Liver (tissue), 8 donors: ENCODE measurements at regions not wholly inside any gene's neighbourhood (a gene's known extent, or its start where the extent isn't known, plus 50 kb on each side); places are given as distances from the start of the nearest gene placed in this dataset.
A peak's percentile ranks its signal among the peaks of the same experiment; 100 is the strongest.

Source experiments
- DNase-seq: peaks from one replicate; pipeline ENCODE4 v3.0.0-alpha.2; 2017; ENCODE audit warnings: low spot score
- H3K27ac ChIP-seq, 2 donors: one replicate each; pipeline ENCODE4 v1.7.0; 2013; ENCODE audit warnings: inconsistent platforms in 2 of 2, low read length in 2 of 2, control low read depth in 1 of 2, low read depth in 1 of 2, mild to moderate bottlenecking in 1 of 2
- H3K27me3 ChIP-seq, 4 donors: one replicate each; pipeline versions ENCODE4 v1.6.1 to v1.7.0; 2013; ENCODE audit warnings: low read length in 3 of 4, inconsistent platforms in 1 of 4, mild to moderate bottlenecking in 1 of 4, moderate library complexity in 1 of 4; ENCODE audit not compliant: control insufficient read depth in 4 of 4, insufficient read depth in 4 of 4
- H3K36me3 ChIP-seq, 4 donors: one replicate each; pipeline versions ENCODE4 v1.6.1 to v1.7.0; 2013; ENCODE audit warnings: low read length in 3 of 4, mild to moderate bottlenecking in 3 of 4, low read depth in 1 of 4, moderate library complexity in 1 of 4; ENCODE audit not compliant: control insufficient read depth in 4 of 4, insufficient read depth in 3 of 4
- H3K4me1 ChIP-seq, 4 donors: one replicate each; pipeline versions ENCODE4 v1.6.1 to v1.7.0; 2013; ENCODE audit warnings: low read length in 3 of 4, mild to moderate bottlenecking in 3 of 4, moderate library complexity in 1 of 4; ENCODE audit not compliant: control insufficient read depth in 4 of 4, insufficient read depth in 4 of 4
- H3K4me3 ChIP-seq, 3 donors: one replicate each; pipeline versions ENCODE4 v1.6.1 to v1.7.0; 2013; ENCODE audit warnings: low read length in 3 of 3, control low read depth in 1 of 3, low read depth in 1 of 3, mild to moderate bottlenecking in 1 of 3
- H3K9ac ChIP-seq, 2 donors: one replicate each; pipeline ENCODE4 v1.7.0; 2013; ENCODE audit warnings: low read length in 2 of 2, mild to moderate bottlenecking in 2 of 2, moderate library complexity in 2 of 2, control low read depth in 1 of 2, low read depth in 1 of 2
- H3K9me3 ChIP-seq, 4 donors: one replicate each; pipeline versions ENCODE4 v1.6.1 to v1.7.0; 2013; ENCODE audit warnings: low read length in 3 of 4; ENCODE audit not compliant: control insufficient read depth in 4 of 4
- ATF3 ChIP-seq: IDR thresholded peaks from 2 replicates; pipeline ENCODE4 v1.6.1; 2016; ENCODE audit warnings: antibody characterized with exemption
- CTCF ChIP-seq: fragments of 150-350 bp; IDR thresholded peaks from 2 replicates; pipeline ENCODE4 v1.5.1; 2017; ENCODE audit warnings: improper control_type of control experiment, low read depth, low read length; ENCODE audit not compliant: missing input control
- EGR1 ChIP-seq, 2 donors: IDR thresholded peaks; 2 replicates each; pipeline ENCODE4 v1.6.1; 2016 to 2018; ENCODE audit warnings: antibody characterized with exemption in 2 of 2, low read depth in 2 of 2
- FOXA1 ChIP-seq: IDR thresholded peaks from 2 replicates; pipeline ENCODE4 v1.6.1; 2016; ENCODE audit warnings: antibody characterized with exemption
- FOXA2 ChIP-seq: IDR thresholded peaks from 2 replicates; pipeline ENCODE4 v1.6.1; 2016; ENCODE audit warnings: antibody characterized with exemption
- GABPA ChIP-seq, 2 donors: IDR thresholded peaks in 1 of 2; conservative IDR thresholded peaks in 1 of 2; 2 replicates each; pipeline ENCODE4 v1.6.1; 2016; ENCODE audit warnings: antibody characterized with exemption in 2 of 2, mild to moderate bottlenecking in 1 of 2, moderate library complexity in 1 of 2
- HNF4A ChIP-seq, 2 donors: conservative IDR thresholded peaks; 2 replicates each; pipeline ENCODE4 v1.6.1; 2016; ENCODE audit warnings: antibody characterized with exemption in 2 of 2, mild to moderate bottlenecking in 2 of 2
- JUND ChIP-seq, 2 donors: IDR thresholded peaks; 2 replicates each; pipeline ENCODE4 v1.6.1; 2016; ENCODE audit warnings: antibody characterized with exemption in 2 of 2
- MAX ChIP-seq: IDR thresholded peaks from 2 replicates; pipeline ENCODE4 v1.6.1; 2016; ENCODE audit warnings: antibody characterized with exemption
- NR2F2 ChIP-seq: IDR thresholded peaks from 2 replicates; pipeline ENCODE4 v1.6.1; 2016; ENCODE audit warnings: antibody characterized with exemption
- RAD21 ChIP-seq, 2 donors: IDR thresholded peaks; 2 replicates each; pipeline ENCODE4 v1.6.1; 2016; ENCODE audit warnings: antibody characterized with exemption in 2 of 2, mild to moderate bottlenecking in 2 of 2
- RXRA ChIP-seq, 2 donors: IDR thresholded peaks; 2 replicates each; pipeline ENCODE4 v1.6.1; 2017 to 2018; ENCODE audit warnings: antibody characterized with exemption in 2 of 2, mild to moderate bottlenecking in 1 of 2
- SP1 ChIP-seq: IDR thresholded peaks from 2 replicates; pipeline ENCODE4 v1.6.1; 2018; ENCODE audit warnings: antibody characterized with exemption, mild to moderate bottlenecking
- TAF1 ChIP-seq: conservative IDR thresholded peaks from 2 replicates; pipeline ENCODE4 v1.6.1; 2016; ENCODE audit warnings: antibody characterized with exemption, mild to moderate bottlenecking
- YY1 ChIP-seq: IDR thresholded peaks from 2 replicates; pipeline ENCODE4 v1.6.1; 2016; ENCODE audit warnings: antibody characterized with exemption, mild to moderate bottlenecking
- ZBTB33 ChIP-seq: IDR thresholded peaks from 2 replicates; pipeline ENCODE4 v1.6.1; 2016; ENCODE audit warnings: antibody characterized with exemption
- WGBS: extraction: QIAGEN DNeasy Blood & Tissue Kit; methylation state at CpG from one replicate; pipeline ENCODE4 v1.1.7; 2013; 5-methylcytosine and 5-hydroxymethylcytosine counted together
- donor health status: healthy.
- donor health status: healthy.
- donor health status: healthy.
- donor health status: healthy.
- donor health status: healthy.

GRCh38 chr4:64781737-64782326, 372.6 kb upstream of the TECRL start:
- Histone ChIP-seq H3K27ac (no peak overlapping the region), H3K9ac (no peak overlapping the region), H3K4me1 (no peaks in the 10 kb centered on the region), H3K4me3 (no peak overlapping the region), H3K9me3 (no peaks in the 10 kb centered on the region), H3K27me3 (peaks cover 0 to 3% (median 0%) of the 10 kb centered on the region in 4 donors), H3K36me3 (no peaks in the 10 kb centered on the region)
- DNase-seq: no peak
- 24% methylated on average over 3 of the region's 3 CpGs for WGBS
- peak; percentile 72 to 75 for TF ChIP-seq RAD21 (IDR thresholded peaks at IDR 0.05)
- TF ChIP-seq CTCF: peak; percentile 59
- TF ChIP-seq FOXA2: no peak
- no peak for TF ChIP-seq RXRA (IDR thresholded peaks at IDR 0.05)
- TF ChIP-seq MAX: no peak
- TF ChIP-seq SP1: no peak

- 22% methylated on average over 5 of the region's 5 CpGs for WGBS
- Histone ChIP-seq H3K9me3 (no peaks in the 10 kb centered on the region), H3K36me3 (no peaks in the 10 kb centered on the region), H3K4me3 (no peak overlapping the region), H3K4me1 (no peaks in the 10 kb centered on the region), H3K9ac (no peak overlapping the region), H3K27ac (no peak overlapping the region), H3K27me3 (peaks cover 0 to 3% (median 0%) of the 10 kb centered on the region in 4 donors)
- no peak for DNase-seq
- no peak for TF ChIP-seq MAX
- TF ChIP-seq GABPA (IDR thresholded peaks at IDR 0.05 in 1 of 2, conservative IDR thresholded peaks at IDR 0.05 in 1 of 2): no peak
- no peak for TF ChIP-seq ZBTB33
- TF ChIP-seq EGR1 (IDR thresholded peaks at IDR 0.05; ENCODE audit: low read depth in 2 of 2): no peak
- TF ChIP-seq YY1: no peak
- no peak for TF ChIP-seq HNF4A (conservative IDR thresholded peaks at IDR 0.05)
- TF ChIP-seq RXRA (IDR thresholded peaks at IDR 0.05): no peak
- no peak for TF ChIP-seq ATF3
- TF ChIP-seq TAF1: no peak
- TF ChIP-seq FOXA1: no peak
- TF ChIP-seq RAD21 (IDR thresholded peaks at IDR 0.05): no peak
- TF ChIP-seq NR2F2: no peak
- TF ChIP-seq JUND (IDR thresholded peaks at IDR 0.05): no peak
These were observed 371.4 kb upstream of the TECRL start for GRCh38 chr4:64780664-64781063.
